ENCODE measurements at regions not wholly inside any gene's neighbourhood (a gene's known extent, or its start where the extent isn't known, plus 50 kb on each side); places are given as distances from the start of the nearest gene placed in this dataset.

DNA sequence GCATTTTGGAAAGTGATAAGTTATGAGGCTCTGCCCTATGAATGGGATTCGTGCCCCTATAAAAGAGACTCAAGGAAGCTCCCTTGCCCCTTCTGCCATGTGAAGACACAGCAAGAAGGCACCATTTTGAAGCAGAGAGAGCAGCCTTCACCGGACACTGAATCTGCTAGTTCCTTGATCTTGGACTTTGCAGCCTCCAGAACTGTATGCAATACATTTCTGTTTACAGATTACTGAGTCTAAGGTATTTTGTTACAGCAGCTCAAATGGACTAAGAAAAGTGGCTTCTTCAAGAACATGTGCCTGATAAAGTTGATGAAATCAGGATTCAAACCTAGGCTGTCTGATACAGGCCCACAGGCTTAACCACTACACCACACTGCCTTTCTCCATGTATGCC is 131.6 kb upstream of the MAP3K1 start:
- Histone ChIP-seq H3K9me3 (ENCODE audit: severe bottlenecking) (no peaks in the 10 kb centered on the region), H3K4me3 (ENCODE audit: low read depth, low read length) (no peak overlapping the region), H3K27ac (no peak overlapping the region), H3K27me3 (ENCODE audit: insufficient read depth, low read depth, severe bottlenecking) (no peaks in the 10 kb centered on the region), H3K36me3 (no peaks in the 10 kb centered on the region)
- TF ChIP-seq, protein P1, sequence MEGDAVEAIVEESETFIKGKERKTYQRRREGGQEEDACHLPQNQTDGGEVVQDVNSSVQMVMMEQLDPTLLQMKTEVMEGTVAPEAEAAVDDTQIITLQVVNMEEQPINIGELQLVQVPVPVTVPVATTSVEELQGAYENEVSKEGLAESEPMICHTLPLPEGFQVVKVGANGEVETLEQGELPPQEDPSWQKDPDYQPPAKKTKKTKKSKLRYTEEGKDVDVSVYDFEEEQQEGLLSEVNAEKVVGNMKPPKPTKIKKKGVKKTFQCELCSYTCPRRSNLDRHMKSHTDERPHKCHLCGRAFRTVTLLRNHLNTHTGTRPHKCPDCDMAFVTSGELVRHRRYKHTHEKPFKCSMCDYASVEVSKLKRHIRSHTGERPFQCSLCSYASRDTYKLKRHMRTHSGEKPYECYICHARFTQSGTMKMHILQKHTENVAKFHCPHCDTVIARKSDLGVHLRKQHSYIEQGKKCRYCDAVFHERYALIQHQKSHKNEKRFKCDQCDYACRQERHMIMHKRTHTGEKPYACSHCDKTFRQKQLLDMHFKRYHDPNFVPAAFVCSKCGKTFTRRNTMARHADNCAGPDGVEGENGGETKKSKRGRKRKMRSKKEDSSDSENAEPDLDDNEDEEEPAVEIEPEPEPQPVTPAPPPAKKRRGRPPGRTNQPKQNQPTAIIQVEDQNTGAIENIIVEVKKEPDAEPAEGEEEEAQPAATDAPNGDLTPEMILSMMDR (IDR thresholded peaks at IDR 0.05; ENCODE audit: low read depth, low read length) = no peak
- DNase-seq = no peak

GRCh38 chr5:56683281-56683680 is 132.1 kb upstream of the MAP3K1 start:
- no peak for DNase-seq
- TF ChIP-seq, protein P1 (IDR thresholded peaks at IDR 0.05; ENCODE audit: low read depth, low read length) = no peak
- no peaks in the 10 kb centered on the region for H3K36me3 ChIP-seq
- no peaks in the 10 kb centered on the region for H3K9me3 ChIP-seq (ENCODE audit: severe bottlenecking)
- H3K27me3 ChIP-seq (ENCODE audit: insufficient read depth, low read depth, severe bottlenecking) = no peaks in the 10 kb centered on the region
- no peak overlapping the region for H3K27ac ChIP-seq
- no peak overlapping the region for H3K4me3 ChIP-seq (ENCODE audit: low read depth, low read length)

DNA sequence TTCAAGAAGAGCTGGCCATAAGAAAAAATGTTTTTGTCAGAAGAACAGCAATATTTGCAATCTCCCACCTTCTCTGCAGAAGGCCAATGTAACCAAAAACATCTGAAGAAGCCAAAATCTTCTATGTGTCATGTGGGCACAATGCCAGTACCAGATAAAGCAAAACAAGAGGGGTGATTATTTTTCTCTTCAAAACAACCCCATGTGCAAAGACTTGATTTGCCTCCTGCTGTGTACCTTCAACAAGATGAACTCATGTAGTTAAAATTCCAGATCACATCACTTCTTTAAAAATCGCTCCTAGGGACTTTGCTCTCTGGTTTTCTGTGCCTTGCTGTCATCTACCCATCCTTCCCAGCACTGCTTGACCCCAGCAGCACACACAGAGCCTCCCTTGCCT is 134.0 kb upstream of the MAP3K1 start:
- Histone ChIP-seq H3K4me3 (ENCODE audit: low read depth, low read length) (no peak overlapping the region), H3K36me3 (no peaks in the 10 kb centered on the region), H3K27me3 (ENCODE audit: insufficient read depth, low read depth, severe bottlenecking) (no peaks in the 10 kb centered on the region), H3K27ac (no peak overlapping the region), H3K9me3 (ENCODE audit: severe bottlenecking) (no peaks in the 10 kb centered on the region)
- TF ChIP-seq, protein P1 (IDR thresholded peaks at IDR 0.05; ENCODE audit: low read depth, low read length) = no peak
- DNase-seq = no peak

DNA sequence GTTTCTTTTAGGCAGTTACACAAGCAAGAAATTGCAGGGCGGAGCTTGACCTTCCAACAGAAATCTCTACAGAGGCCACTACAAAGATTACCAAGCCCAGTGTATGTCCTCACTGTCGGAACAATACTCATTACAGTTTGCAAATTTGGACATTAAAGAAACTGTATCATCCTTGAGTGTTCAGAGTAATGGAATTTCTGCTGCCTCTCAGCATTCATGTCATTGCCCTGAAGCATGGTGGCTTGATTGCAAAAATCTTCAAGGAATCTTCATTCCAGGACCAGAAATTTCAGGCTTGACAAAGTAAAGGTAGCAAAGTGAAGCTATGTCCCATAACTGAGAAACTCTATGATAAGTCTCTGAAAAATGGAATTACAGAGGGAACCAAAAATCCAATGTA is 134.6 kb upstream of the MAP3K1 start:
- no peak for DNase-seq
- H3K27ac ChIP-seq = no peak overlapping the region

GRCh38 chr5:56677690-56678305 is 137.6 kb upstream of the MAP3K1 start:
- Histone ChIP-seq H3K9me3 (ENCODE audit: severe bottlenecking) (no peaks in the 10 kb centered on the region), H3K27me3 (ENCODE audit: insufficient read depth, low read depth, severe bottlenecking) (no peaks in the 10 kb centered on the region), H3K36me3 (no peaks in the 10 kb centered on the region), H3K4me3 (ENCODE audit: low read depth, low read length) (no peak overlapping the region), H3K27ac (no peak overlapping the region)
- DNase-seq = no peak
- TF ChIP-seq, protein P1 (IDR thresholded peaks at IDR 0.05; ENCODE audit: low read depth, low read length) = no peak

More for the DNA sequence above, 134.6 kb upstream of the MAP3K1 start:
- Histone ChIP-seq H3K36me3 (no peaks in the 10 kb centered on the region), H3K9me3 (ENCODE audit: severe bottlenecking) (no peaks in the 10 kb centered on the region), H3K4me3 (ENCODE audit: low read depth, low read length) (no peak overlapping the region), H3K27me3 (ENCODE audit: insufficient read depth, low read depth, severe bottlenecking) (no peaks in the 10 kb centered on the region)
- TF ChIP-seq, protein P1 (IDR thresholded peaks at IDR 0.05; ENCODE audit: low read depth, low read length) = no peak
